ENCODE measurements at regions not wholly inside any gene's neighbourhood (a gene's known extent, or its start where the extent isn't known, plus 50 kb on each side); places are given as distances from the start of the nearest gene placed in this dataset.

- intact Hi-C loops (cut with DNase I), result no loop called here
- DNase-seq, result no peak
- ATAC-seq, result no peak
These were observed 895.8 kb downstream of the SLITRK6 start for GRCh38 chr13:84903391-84903790.

- DNase-seq (no peak), ATAC-seq (no peak)
- intact Hi-C loops (cut with DNase I), result no loop called here
These were observed 897.0 kb downstream of the SLITRK6 start for GRCh38 chr13:84902243-84902642.

GRCh38 chr13:84896128-84896527 is 903.1 kb downstream of the SLITRK6 start:
- no peak for DNase-seq
- intact Hi-C loops (cut with DNase I), result no loop called here

GRCh38 chr13:84894749-84895148 is 904.5 kb downstream of the SLITRK6 start:
- DNase-seq, result no peak
- ATAC-seq, result no peak
- intact Hi-C loops (cut with DNase I), result no loop called here

More at GRCh38 chr13:84896128-84896527, 903.1 kb downstream of the SLITRK6 start:
- ATAC-seq, result no peak

GRCh38 chr13:84885868-84886267 is 913.4 kb downstream of the SLITRK6 start:
- ATAC-seq, result no peak
- DNase-seq, result no peak
- intact Hi-C loops (cut with DNase I), result no loop called here

GRCh38 chr13:84873951-84874350 is 925.3 kb downstream of the SLITRK6 start:
- ATAC-seq, result no peak
- intact Hi-C loops (cut with DNase I), result no loop called here
- DNase-seq, result no peak

- intact Hi-C loops (cut with DNase I), result no loop called here
- ATAC-seq, result no peak
- DNase-seq, result no peak
These were observed 929.0 kb downstream of the SLITRK6 start for GRCh38 chr13:84870190-84870589.

- DNase-seq (no peak), ATAC-seq (no peak)
- intact Hi-C loops (cut with DNase I), result no loop called here
These were observed 932.0 kb downstream of the SLITRK6 start for GRCh38 chr13:84867246-84867645.

- ATAC-seq, result no peak
- intact Hi-C loops (cut with DNase I), result no loop called here
- DNase-seq, result no peak
These were observed 933.4 kb downstream of the SLITRK6 start for GRCh38 chr13:84865783-84866221.

- DNase-seq (no peak), ATAC-seq (no peak)
- intact Hi-C loops (cut with DNase I), result no loop called here
These were observed 934.9 kb downstream of the SLITRK6 start for GRCh38 chr13:84864341-84864740.

GRCh38 chr13:84847107-84847506 is 952.1 kb downstream of the SLITRK6 start:
- ATAC-seq (no peak), DNase-seq (no peak)
- intact Hi-C loops (cut with DNase I), result no loop called here

GRCh38 chr13:84845907-84846619 is 953.2 kb downstream of the SLITRK6 start:
- intact Hi-C loops (cut with DNase I), result no loop called here
- no peak for DNase-seq
- no peak for ATAC-seq

- DNase-seq, result no peak
- no peak for ATAC-seq
- intact Hi-C loops (cut with DNase I), result no loop called here
These were observed 954.7 kb downstream of the SLITRK6 start for GRCh38 chr13:84844473-84844872.

GRCh38 chr13:84843368-84843767 is 955.9 kb downstream of the SLITRK6 start:
- no peak for ATAC-seq
- no peak for DNase-seq
- intact Hi-C loops (cut with DNase I), result no loop called here

GRCh38 chr13:84834201-84834600 is 951.9 kb upstream of the SLITRK1 start:
- ATAC-seq (no peak), DNase-seq (no peak)
- intact Hi-C loops (cut with DNase I), result no loop called here

- intact Hi-C loops (cut with DNase I), result no loop called here
- DNase-seq, result no peak
- ATAC-seq, result no peak
These were observed 949.7 kb upstream of the SLITRK1 start for GRCh38 chr13:84831666-84832657.

- ATAC-seq (no peak), DNase-seq (no peak)
- intact Hi-C loops (cut with DNase I), result no loop called here
These were observed 941.3 kb upstream of the SLITRK1 start for GRCh38 chr13:84823528-84823927.

GRCh38 chr13:84821261-84821660 is 939.0 kb upstream of the SLITRK1 start:
- ATAC-seq (no peak), DNase-seq (no peak)
- intact Hi-C loops (cut with DNase I), result no loop called here

- ATAC-seq (no peak), DNase-seq (no peak)
- intact Hi-C loops (cut with DNase I), result no loop called here
These were observed 934.4 kb upstream of the SLITRK1 start for GRCh38 chr13:84816567-84817105.

- no peak for DNase-seq
- no peak for ATAC-seq
- intact Hi-C loops (cut with DNase I), result no loop called here
These were observed 930.5 kb upstream of the SLITRK1 start for GRCh38 chr13:84812789-84813188.
